IMR-90 (cell line): ENCODE measurements at regions not wholly inside any gene's neighbourhood (a gene's known extent, or its start where the extent isn't known, plus 50 kb on each side); places are given as distances from the start of the nearest gene placed in this dataset.

Source experiments
- ATAC-seq: fragments of 200-7000 bp; cut with Tn5 transposase; 2 replicates; pipeline ENCODE4 v1.9.1; 2020; ENCODE audit warnings: low read depth, mild to moderate bottlenecking, moderate library complexity
- BruUV-seq: library from RNA; stranded (reverse); fragments of 400-500 nt; replicated peaks from 2 replicates; lab custom pipeline; 2021; lab: Mats Ljungman, UMichigan
- CTCF ChIA-PET: fragments of 300-600 bp; formaldehyde crosslinking; extraction: SDS; loops from one replicate; lab custom pipeline; 2021; ENCODE audit warnings: antibody characterized with exemption; lab: Yijun Ruan, JAX
- POLR2A ChIA-PET: fragments of 300-600 bp; sonication (Branson Sonifier 250); formaldehyde crosslinking; loops from one replicate; lab custom pipeline; 2022; ENCODE audit warnings: antibody characterized with exemption; ENCODE audit not compliant: unreplicated experiment; lab: Charles Lee
- DNase-seq: peaks from one replicate; pipeline ENCODE4 v3.0.0; 2013
- H2AFZ ChIP-seq: replicated peaks from 2 replicates; pipeline ENCODE3; 2013; ENCODE audit warnings: low read length, mild to moderate bottlenecking; ENCODE audit not compliant: poor library complexity
- H2AK5ac ChIP-seq: 2 replicates; pipeline ENCODE4 v1.6.1; 2013; ENCODE audit warnings: low read depth, low read length, inconsistent platforms
- H2AK9ac ChIP-seq: replicated peaks from 2 replicates; pipeline ENCODE3; 2013; ENCODE audit warnings: mild to moderate bottlenecking, low read depth, low read length, moderate library complexity; ENCODE audit not compliant: poor library complexity
- H2BK120ac ChIP-seq: 2 replicates; pipeline ENCODE4 v1.6.1; 2013; ENCODE audit warnings: low read depth, low read length, inconsistent platforms
- H2BK15ac ChIP-seq: 3 replicates; pipeline ENCODE4 v1.6.1; 2013; ENCODE audit warnings: low read depth, low read length, inconsistent platforms
- H2BK20ac ChIP-seq: 2 replicates; pipeline ENCODE4 v1.6.1; 2013; ENCODE audit warnings: low read depth, mild to moderate bottlenecking, inconsistent platforms, low read length, moderate library complexity
- H2BK5ac ChIP-seq: 2 replicates; pipeline ENCODE4 v1.6.1; 2013; ENCODE audit warnings: mild to moderate bottlenecking, low read depth, low read length, inconsistent platforms; ENCODE audit not compliant: poor library complexity, severe bottlenecking
- H3K14ac ChIP-seq: replicated peaks from 2 replicates; pipeline ENCODE4 v1.6.1; 2013; ENCODE audit warnings: low read depth, low read length, inconsistent platforms
- H3K18ac ChIP-seq: 2 replicates; pipeline ENCODE4 v1.6.1; 2013; ENCODE audit warnings: low read depth, low read length, control low read depth
- H3K23ac ChIP-seq: 2 replicates; pipeline ENCODE4 v1.6.1; 2013; ENCODE audit warnings: low read depth, low read length, inconsistent platforms
- H3K27ac ChIP-seq: 2 replicates; pipeline ENCODE4 v1.5.1; 2013; ENCODE audit warnings: mild to moderate bottlenecking, control low read depth, low read length; ENCODE audit not compliant: insufficient read depth
- H3K27me3 ChIP-seq: 2 replicates; pipeline ENCODE4 v1.6.1; 2013; ENCODE audit warnings: low read length; ENCODE audit not compliant: control insufficient read depth, insufficient read depth
- H3K36me3 ChIP-seq: 2 replicates; pipeline ENCODE4 v1.6.1; 2013; ENCODE audit warnings: low read length, mixed read lengths; ENCODE audit not compliant: control insufficient read depth, insufficient read depth
- H3K4ac ChIP-seq: 2 replicates; pipeline ENCODE4 v1.6.1; 2013; ENCODE audit warnings: low read depth, low read length, inconsistent platforms
- H3K4me1 ChIP-seq: 2 replicates; pipeline ENCODE4 v1.6.1; 2013; ENCODE audit warnings: low read length, mixed read lengths; ENCODE audit not compliant: control insufficient read depth, insufficient read depth
- H3K4me2 ChIP-seq: 2 replicates; pipeline ENCODE4 v1.6.1; 2013; ENCODE audit warnings: low read depth, mild to moderate bottlenecking, control low read depth, low read length, moderate library complexity
- H3K4me3 ChIP-seq: 2 replicates; pipeline ENCODE4 v1.5.1; 2013; ENCODE audit warnings: low read depth, mild to moderate bottlenecking, control low read depth, low read length, moderate library complexity; ENCODE audit not compliant: insufficient read depth
- H3K56ac ChIP-seq: 2 replicates; pipeline ENCODE4 v1.6.1; 2013; ENCODE audit warnings: low read length, inconsistent platforms; ENCODE audit not compliant: insufficient read depth; ENCODE audit errors: extremely low read depth
- H3K79me1 ChIP-seq, 2 experiments: 2 replicates each; pipeline ENCODE4 v1.6.1; 2013; ENCODE audit warnings: low read length in 2 of 2, inconsistent platforms in 1 of 2, low read depth in 1 of 2
- H3K9ac ChIP-seq: 2 replicates; pipeline ENCODE4 v1.6.1; 2013; ENCODE audit warnings: low read depth, low read length, control low read depth
- H3K9me1 ChIP-seq: 2 replicates; pipeline ENCODE4 v1.6.1; 2013; ENCODE audit warnings: low read length, inconsistent platforms; ENCODE audit not compliant: insufficient read depth
- H3K9me3 ChIP-seq: 2 replicates; pipeline ENCODE4 v1.6.1; 2013; ENCODE audit warnings: low read length; ENCODE audit not compliant: control insufficient read depth, insufficient read depth
- H4K20me1 ChIP-seq: 2 replicates; pipeline ENCODE4 v1.6.1; 2013; ENCODE audit warnings: low read length, inconsistent platforms; ENCODE audit not compliant: insufficient read depth
- H4K5ac ChIP-seq: 2 replicates; pipeline ENCODE4 v1.6.1; 2013; ENCODE audit warnings: mild to moderate bottlenecking, low read depth, low read length, control low read depth
- H4K8ac ChIP-seq, 2 experiments: 2 replicates each; pipeline ENCODE4 v1.6.1; 2013; ENCODE audit warnings: low read depth in 2 of 2, low read length in 2 of 2, control low read depth in 1 of 2, inconsistent platforms in 1 of 2
- H4K91ac ChIP-seq: 2 replicates; pipeline ENCODE4 v1.6.1; 2013; ENCODE audit warnings: low read depth, low read length, inconsistent platforms; ENCODE audit not compliant: insufficient read depth
- CEBPB ChIP-seq: IDR thresholded peaks from 2 replicates; pipeline ENCODE4 v1.6.1; 2012; ENCODE audit warnings: low read depth, low read length, improper control_type of control experiment
- CHD1 ChIP-seq: IDR thresholded peaks from 2 replicates; pipeline ENCODE4 v1.6.1; 2012; ENCODE audit warnings: low read depth, low read length, improper control_type of control experiment
- FOS ChIP-seq: fragments of 150-350 bp; IDR thresholded peaks from 2 replicates; pipeline ENCODE4 v1.6.1; 2016; ENCODE audit warnings: low read depth, low read length
- MAZ ChIP-seq: IDR thresholded peaks from 2 replicates; pipeline ENCODE4 v1.6.1; 2012; ENCODE audit warnings: low read depth, mild to moderate bottlenecking, low read length, improper control_type of control experiment, moderate library complexity, borderline replicate concordance
- RAD21 ChIP-seq: IDR thresholded peaks from 2 replicates; pipeline ENCODE4 v1.6.1; 2012; ENCODE audit warnings: low read length, improper control_type of control experiment
- RFX5 ChIP-seq: IDR thresholded peaks from 2 replicates; pipeline ENCODE4 v1.8.0; 2012; ENCODE audit warnings: low read depth, mild to moderate bottlenecking, low read length, moderate library complexity
- WGBS, 2 experiments: methylation state at CpG; one replicate each; pipeline versions ENCODE4 v1.1.5 to v1.1.7; 2013; ENCODE audit warnings: missing lambda C conversion rate in 2 of 2; ENCODE audit not compliant: insufficient read length in 1 of 2; ENCODE audit errors: extremely low coverage in 2 of 2; 5-methylcytosine and 5-hydroxymethylcytosine counted together
- dilution Hi-C: fragments of 300-500 bp; cut with HindIII; formaldehyde crosslinking; loops from one replicate; pipeline ENCODE4 v1.14.3; 2018; ENCODE audit warnings: low sequenced_read_pairs; ENCODE audit not compliant: unreplicated experiment
- in situ Hi-C: fragments of 300-500 bp; cut with MboI; formaldehyde crosslinking; loops from 3 replicates; pipeline ENCODE4 v1.14.3; 2019; ENCODE audit warnings: low sequenced_read_pairs, inconsistent platforms, mixed read lengths
- intact Hi-C: fragments of 100-400 bp; cut with micrococcal nuclease; formaldehyde crosslinking; loops from 2 replicates; pipeline ENCODE4 v1.10.0; 2022
- TF ChIP-seq, protein P1 (sequence below): fragments of 150-350 bp; IDR thresholded peaks from 2 replicates; pipeline ENCODE4 v1.6.1; 2016; ENCODE audit warnings: low read depth, mild to moderate bottlenecking, low read length, moderate library complexity, borderline replicate concordance

DNA sequence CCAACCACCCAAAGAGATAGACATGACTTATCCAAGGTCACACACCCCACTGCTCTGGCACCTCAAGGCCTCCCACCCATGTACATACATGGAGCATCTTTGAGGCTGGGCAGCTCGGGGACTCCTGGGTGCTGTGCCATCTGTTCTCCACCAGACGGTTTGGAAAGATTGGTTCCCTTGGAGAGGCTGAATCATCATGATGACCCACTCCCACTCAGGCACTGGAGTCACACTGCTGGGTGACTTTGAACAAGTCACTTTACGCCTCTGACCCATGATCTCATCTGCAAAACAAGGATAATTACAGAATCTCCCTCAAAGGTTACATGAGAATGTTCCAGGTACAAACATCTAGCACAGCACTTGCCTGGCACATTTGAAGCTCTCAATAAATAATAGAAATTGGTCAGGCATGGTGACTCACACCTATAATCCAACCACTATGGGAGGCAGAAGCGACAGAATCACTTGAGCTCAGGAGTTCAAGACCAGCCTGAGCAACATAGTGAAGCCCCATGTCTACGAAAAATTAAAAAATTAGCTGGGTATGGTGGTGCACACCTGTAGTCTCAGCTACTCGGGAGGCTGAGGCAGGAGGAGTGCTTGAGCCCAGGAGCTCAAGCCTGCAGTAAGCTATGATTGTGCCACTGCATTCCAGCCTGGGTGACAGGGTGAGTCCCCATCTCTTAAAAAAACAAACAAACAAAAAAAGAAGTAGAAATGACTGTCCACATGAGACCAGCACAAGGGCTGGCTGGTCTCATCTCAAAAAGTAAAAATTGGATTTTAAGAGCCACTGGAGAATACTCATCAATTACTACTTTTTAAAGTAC is 74.9 kb downstream of the RRAGC start:
- no peak overlapping the region for H3K23ac ChIP-seq
- TF ChIP-seq, protein P1, sequence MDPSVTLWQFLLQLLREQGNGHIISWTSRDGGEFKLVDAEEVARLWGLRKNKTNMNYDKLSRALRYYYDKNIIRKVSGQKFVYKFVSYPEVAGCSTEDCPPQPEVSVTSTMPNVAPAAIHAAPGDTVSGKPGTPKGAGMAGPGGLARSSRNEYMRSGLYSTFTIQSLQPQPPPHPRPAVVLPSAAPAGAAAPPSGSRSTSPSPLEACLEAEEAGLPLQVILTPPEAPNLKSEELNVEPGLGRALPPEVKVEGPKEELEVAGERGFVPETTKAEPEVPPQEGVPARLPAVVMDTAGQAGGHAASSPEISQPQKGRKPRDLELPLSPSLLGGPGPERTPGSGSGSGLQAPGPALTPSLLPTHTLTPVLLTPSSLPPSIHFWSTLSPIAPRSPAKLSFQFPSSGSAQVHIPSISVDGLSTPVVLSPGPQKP: no peak
- TF ChIP-seq CEBPB (no peak), CHD1 (no peak), RFX5 (no peak), FOS (no peak), RAD21 (no peak), MAZ (no peak)
- H2AFZ ChIP-seq: no peak overlapping the region
- no peak overlapping the region for H3K4me2 ChIP-seq
- no peak overlapping the region for H2BK20ac ChIP-seq
- ATAC-seq (no peak), DNase-seq (no peak)
- intact Hi-C loops (no loop called here), dilution Hi-C loops (no loop called here), in situ Hi-C loops (no loop called here)
- H4K8ac ChIP-seq: no peak overlapping the region
- H2BK15ac ChIP-seq: no peak overlapping the region
- 79% methylated on average over 2 of the region's 6 CpGs; no CpG with 5 or more reads in 1 of the 2 experiments for WGBS, 2 experiments
- no peak overlapping the region for H3K27ac ChIP-seq
- peaks cover 32% of the 10 kb centered on the region for H3K27me3 ChIP-seq
- no peak overlapping the region for H3K4ac ChIP-seq
- H3K36me3 ChIP-seq: no peaks in the 10 kb centered on the region
- no TSS peak for BruUV-seq
- no peaks in the 10 kb centered on the region; the same call in 1 of the 2 replicates for H3K9me1 ChIP-seq
- H3K9ac ChIP-seq: no peak overlapping the region
- H4K20me1 ChIP-seq: no peaks in the 10 kb centered on the region
- no peak overlapping the region for H4K91ac ChIP-seq
- ChIA-PET POLR2A (no interaction called here), CTCF (interaction anchor here (1.0 kb wide), 1 partner anchor 9 kb away, joined by 3 read pairs; no protein-coding TSS in a partner anchor)
- no peak overlapping the region for H4K5ac ChIP-seq
- no peaks in the 10 kb centered on the region for H3K4me1 ChIP-seq
- H3K56ac ChIP-seq: no peak overlapping the region
- no peak overlapping the region for H3K14ac ChIP-seq
- no peaks in the 10 kb centered on the region for H3K9me3 ChIP-seq
- H2AK9ac ChIP-seq: no peak overlapping the region
- H3K79me1 ChIP-seq: no peaks in the 10 kb centered on the region
- H2BK5ac ChIP-seq: no peak overlapping the region
- H3K4me3 ChIP-seq: no peak overlapping the region
- no peak overlapping the region for H2AK5ac ChIP-seq
- H2BK120ac ChIP-seq: no peak overlapping the region
- no peak overlapping the region for H3K18ac ChIP-seq
